Keratinocyte (primary cell): ENCODE measurements at regions not wholly inside any gene's neighbourhood (a gene's known extent, or its start where the extent isn't known, plus 50 kb on each side); places are given as distances from the start of the nearest gene placed in this dataset.

ENCODE experiments used
- DNase-seq: peaks from one replicate; pipeline ENCODE4 v3.0.0-alpha.2; 2011; ENCODE audit warnings: low read depth, missing footprints, low spot score
- FAIRE-seq: peaks from 2 replicates; lab custom pipeline; 2011; peaks lifted over from hg19 to GRCh38; lab: Jason Lieb, UNC
- H2AFZ ChIP-seq: 2 replicates; pipeline ENCODE4 v1.6.0; 2012; ENCODE audit warnings: low read length, control low read depth, inconsistent platforms; ENCODE audit not compliant: control insufficient read depth
- H3K27ac ChIP-seq: 2 replicates; pipeline ENCODE4 v1.5.1; 2011; ENCODE audit warnings: low read length; ENCODE audit not compliant: control insufficient read depth, insufficient read depth
- H3K27me3 ChIP-seq: 3 replicates; pipeline ENCODE4 v1.6.0; 2011; ENCODE audit warnings: low read length; ENCODE audit not compliant: control insufficient read depth, insufficient read depth; ENCODE audit errors: extremely low read depth
- H3K36me3 ChIP-seq, 2 experiments: 2 replicates in 1 of 2; 3 replicates in 1 of 2; pipeline ENCODE4 v1.5.1; 2011; ENCODE audit warnings: low read length in 2 of 2, mild to moderate bottlenecking in 1 of 2; ENCODE audit not compliant: control insufficient read depth in 2 of 2, insufficient read depth in 2 of 2; ENCODE audit errors: extremely low read depth in 1 of 2
- H3K4me1 ChIP-seq: 3 replicates; pipeline ENCODE4 v1.5.1; 2011; ENCODE audit warnings: low read length; ENCODE audit not compliant: control insufficient read depth, insufficient read depth; ENCODE audit errors: extremely low read depth
- H3K4me2 ChIP-seq: 3 replicates; pipeline ENCODE4 v1.6.0; 2011; ENCODE audit warnings: low read depth, low read length; ENCODE audit not compliant: control insufficient read depth, insufficient read depth; ENCODE audit errors: extremely low read depth
- H3K4me3 ChIP-seq, 3 experiments: fragments of 200-600 bp in 1 of 3; sonication (generic) in 1 of 3; 2 replicates in 2 of 3; 3 replicates in 1 of 3; pipeline ENCODE4 v1.5.1; 2011 to 2016; ENCODE audit warnings: low read length in 3 of 3, mild to moderate bottlenecking in 3 of 3, control low read depth in 2 of 3, inconsistent platforms in 1 of 3, low read depth in 1 of 3, mixed read lengths in 1 of 3, mixed run types in 1 of 3, moderate library complexity in 1 of 3; ENCODE audit not compliant: control insufficient read depth in 2 of 3, insufficient read depth in 2 of 3; ENCODE audit errors: extremely low read depth in 1 of 3
- H3K79me2 ChIP-seq: 2 replicates; pipeline ENCODE4 v1.6.0; 2012; ENCODE audit warnings: low read length; ENCODE audit not compliant: control insufficient read depth, insufficient read depth
- H3K9ac ChIP-seq: 3 replicates; pipeline ENCODE4 v1.6.0; 2011; ENCODE audit warnings: low read length; ENCODE audit not compliant: control insufficient read depth, insufficient read depth; ENCODE audit errors: extremely low read depth
- H3K9me1 ChIP-seq: 3 replicates; pipeline ENCODE4 v1.6.0; 2011; ENCODE audit warnings: low read length; ENCODE audit not compliant: control insufficient read depth, insufficient read depth; ENCODE audit errors: extremely low read depth
- H3K9me3 ChIP-seq: 2 replicates; pipeline ENCODE4 v1.5.1; 2012; ENCODE audit warnings: low read depth, low read length; ENCODE audit not compliant: control insufficient read depth
- H4K20me1 ChIP-seq: 3 replicates; pipeline ENCODE4 v1.6.0; 2011; ENCODE audit warnings: low read length; ENCODE audit not compliant: control insufficient read depth, insufficient read depth; ENCODE audit errors: extremely low read depth
- CTCF ChIP-seq, 3 experiments: IDR thresholded peaks in 1 of 3; conservative IDR thresholded peaks in 1 of 3; optimal IDR thresholded peaks in 1 of 3; 2 replicates in 2 of 3; 3 replicates in 1 of 3; pipeline versions ENCODE3 to v1.5.1; 2011; ENCODE audit warnings: low read length in 3 of 3, mild to moderate bottlenecking in 3 of 3, moderate library complexity in 2 of 3, control low read depth in 1 of 3, inconsistent platforms in 1 of 3; ENCODE audit not compliant: insufficient read depth in 2 of 3; ENCODE audit errors: extremely low read depth in 1 of 3
- EZH2 ChIP-seq: IDR thresholded peaks from one replicate; pipeline ENCODE4 v1.6.1; 2012; ENCODE audit warnings: inconsistent platforms, mild to moderate bottlenecking, low read length, moderate library complexity
- dilution Hi-C: fragments of 300-500 bp; cut with MboI; formaldehyde crosslinking; loops from one replicate; pipeline ENCODE4 v1.7.0; 2020; ENCODE audit warnings: low sequenced_read_pairs; ENCODE audit not compliant: extremely low pct_ligation_motif_present

- no peak for TF ChIP-seq EZH2
- no peak for TF ChIP-seq CTCF (optimal IDR thresholded peaks at IDR 0.05 in 1 of 3, IDR thresholded peaks at IDR 0.05 in 1 of 3, conservative IDR thresholded peaks at IDR 0.05 in 1 of 3; ENCODE audit: extremely low read depth in 1 of 3, insufficient read depth in 2 of 3, low read length in 3 of 3)
- H3K27ac ChIP-seq, result no peak overlapping the region
- no peaks in the 10 kb centered on the region for H3K36me3 ChIP-seq
- no peak for DNase-seq
- H3K4me3 ChIP-seq, result no peak overlapping the region
- FAIRE-seq, result no peak
- no peak overlapping the region for H2AFZ ChIP-seq
- H4K20me1 ChIP-seq, result no peaks in the 10 kb centered on the region
- H3K27me3 ChIP-seq, result no peaks in the 10 kb centered on the region
- H3K4me2 ChIP-seq, result no peak overlapping the region
- dilution Hi-C loops, result no loop called here
- H3K9me3 ChIP-seq, result no peaks in the 10 kb centered on the region
- no peaks in the 10 kb centered on the region for H3K4me1 ChIP-seq
- H3K9ac ChIP-seq, result no peak overlapping the region
- no peaks in the 10 kb centered on the region for H3K9me1 ChIP-seq
- H3K79me2 ChIP-seq, result no peaks in the 10 kb centered on the region
Observed at GRCh38 chr1:79667848-79668696, 661.5 kb upstream of the ADGRL4 start.

- no peaks in the 10 kb centered on the region for H3K9me1 ChIP-seq
- H3K79me2 ChIP-seq, result no peaks in the 10 kb centered on the region
- FAIRE-seq (no peak), DNase-seq (no peak)
- no peak for TF ChIP-seq EZH2
- no peaks in the 10 kb centered on the region for H3K9me3 ChIP-seq
- no peak overlapping the region for H3K4me2 ChIP-seq
- H3K27ac ChIP-seq, result no peak overlapping the region
- no peak overlapping the region for H3K9ac ChIP-seq
- dilution Hi-C loops, result no loop called here
- H3K4me1 ChIP-seq, result no peaks in the 10 kb centered on the region
- H3K27me3 ChIP-seq, result no peaks in the 10 kb centered on the region
- no peaks in the 10 kb centered on the region for H3K36me3 ChIP-seq
- no peaks in the 10 kb centered on the region for H4K20me1 ChIP-seq
- H3K4me3 ChIP-seq, result no peak overlapping the region
- H2AFZ ChIP-seq, result no peak overlapping the region
Observed at GRCh38 chr1:79667166-79667565, 660.6 kb upstream of the ADGRL4 start.

GRCh38 chr1:79663916-79664315, 657.4 kb upstream of the ADGRL4 start:
- Histone ChIP-seq H3K4me1 (no peaks in the 10 kb centered on the region), H3K27ac (no peak overlapping the region), H3K9ac (no peak overlapping the region), H3K9me3 (no peaks in the 10 kb centered on the region), H3K9me1 (no peaks in the 10 kb centered on the region), H3K4me3 (no peak overlapping the region), H3K79me2 (no peaks in the 10 kb centered on the region), H3K4me2 (no peak overlapping the region), H3K27me3 (no peaks in the 10 kb centered on the region), H4K20me1 (no peaks in the 10 kb centered on the region), H2AFZ (no peak overlapping the region), H3K36me3 (no peaks in the 10 kb centered on the region)
- no peak for FAIRE-seq
- dilution Hi-C loops, result no loop called here
- no peak for DNase-seq
- TF ChIP-seq EZH2 (no peak), CTCF (optimal IDR thresholded peaks at IDR 0.05 in 1 of 3, IDR thresholded peaks at IDR 0.05 in 1 of 3, conservative IDR thresholded peaks at IDR 0.05 in 1 of 3; ENCODE audit: extremely low read depth in 1 of 3, insufficient read depth in 2 of 3, low read length in 3 of 3) (no peak)
